ENCODE measurements at regions not wholly inside any gene's neighbourhood (a gene's known extent, or its start where the extent isn't known, plus 50 kb on each side); places are given as distances from the start of the nearest gene placed in this dataset.

DNA sequence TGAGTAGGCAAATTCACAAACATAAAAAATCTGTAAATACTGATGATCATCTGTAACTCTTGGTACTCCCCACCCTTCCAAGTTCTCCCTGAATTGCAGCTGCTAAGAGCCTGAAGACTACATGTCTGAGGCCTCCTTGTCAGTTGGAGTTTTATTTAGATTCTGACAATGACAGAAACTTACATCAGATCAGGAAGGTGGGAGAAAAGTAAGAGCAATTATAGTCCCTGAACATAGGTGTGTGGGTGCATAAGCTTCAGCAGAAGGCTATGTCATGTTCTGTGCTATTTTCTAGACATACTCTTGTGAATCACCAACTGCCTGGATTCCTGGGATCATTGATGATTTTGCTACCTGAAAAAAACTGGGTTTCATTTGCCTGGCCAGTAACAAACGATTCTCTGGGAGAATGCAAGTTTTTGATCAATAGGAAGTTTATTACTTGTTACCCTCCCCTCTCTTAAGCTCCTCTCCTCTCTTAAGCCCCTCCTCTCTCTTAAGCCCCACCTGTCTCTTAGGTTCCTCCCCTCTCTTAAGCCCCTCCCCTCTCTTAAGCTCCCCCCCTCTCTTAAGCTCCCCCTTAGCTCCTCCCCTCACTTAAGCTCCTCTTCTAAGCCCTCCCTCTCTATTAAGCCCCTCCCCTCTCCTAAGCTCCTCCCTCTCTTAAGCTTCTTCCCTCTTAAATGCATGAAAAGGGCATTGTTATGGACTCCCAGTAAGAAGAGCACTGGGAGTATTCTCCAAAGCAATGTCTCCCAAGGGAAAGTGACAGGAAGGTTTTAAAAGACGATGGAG, 1183.4 kb upstream of the AUTS2 start:
- ChIA-PET CTCF (no interaction called here), POLR2A (no interaction called here)
- WGBS (ENCODE audit: insufficient coverage) = 80% methylated on average over 1 of the region's 2 CpGs
- no peak overlapping the region for H3K4me3 ChIP-seq (ENCODE audit: control insufficient read depth in 1 of 7, extremely low read depth in 1 of 7, insufficient read depth in 4 of 7, low read depth in 2 of 7, low read length in 6 of 7)
- DNase-seq = no peak
- H3K27me3 ChIP-seq (replicated peaks in 2 of 5; ENCODE audit: control insufficient read depth in 4 of 5, insufficient read depth in 5 of 5, low read length in 4 of 5) = no peaks in the 10 kb centered on the region
- H3K27ac ChIP-seq (ENCODE audit: insufficient read depth in 1 of 2, low read depth in 1 of 2, low read length in 2 of 2, poor library complexity in 1 of 2, severe bottlenecking in 2 of 2) = no peak overlapping the region
- H3K36me3 ChIP-seq (ENCODE audit: control insufficient read depth in 4 of 4, insufficient read depth in 4 of 4, low read length in 3 of 4) = no peaks in the 10 kb centered on the region
- H3K4me1 ChIP-seq (ENCODE audit: control extremely low read depth in 1 of 4, control insufficient read depth in 4 of 4, insufficient read depth in 4 of 4, low read length in 3 of 4) = no peaks in the 10 kb centered on the region
- peaks cover 0 to 5% (median 2%) of the 10 kb centered on the region in 5 experiments for H3K9me3 ChIP-seq (ENCODE audit: control extremely low read depth in 1 of 5, control insufficient read depth in 4 of 5, insufficient read depth in 2 of 5, low read depth in 1 of 5, low read length in 4 of 5)

DNA sequence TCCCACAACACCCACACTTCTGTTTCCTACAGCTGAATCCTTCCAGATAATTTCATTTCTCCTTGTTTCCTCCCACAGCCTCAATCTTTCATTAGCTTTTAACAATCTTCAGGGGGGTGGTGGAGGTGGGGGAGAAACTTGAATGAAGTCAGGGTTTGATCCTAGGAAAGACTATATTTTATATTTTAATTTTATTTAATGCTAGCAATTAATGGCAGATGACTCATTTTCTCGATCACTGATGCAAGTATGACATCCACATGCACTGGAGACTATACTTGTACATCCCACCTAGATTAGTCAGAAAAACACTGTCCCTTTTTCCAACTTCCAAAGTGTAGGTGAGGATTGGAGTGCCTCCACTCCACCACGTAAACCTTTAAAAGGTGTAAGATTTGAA, 1181.3 kb upstream of the AUTS2 start:
- no peaks in the 10 kb centered on the region for H3K36me3 ChIP-seq (ENCODE audit: control insufficient read depth in 4 of 4, insufficient read depth in 4 of 4, low read length in 3 of 4)
- H3K27me3 ChIP-seq (replicated peaks in 2 of 5; ENCODE audit: control insufficient read depth in 4 of 5, insufficient read depth in 5 of 5, low read length in 4 of 5) = no peaks in the 10 kb centered on the region
- H3K4me1 ChIP-seq (ENCODE audit: control extremely low read depth in 1 of 4, control insufficient read depth in 4 of 4, insufficient read depth in 4 of 4, low read length in 3 of 4) = no peaks in the 10 kb centered on the region
- ChIA-PET POLR2A (no interaction called here), CTCF (interaction anchor here (1.0 kb wide), 1 partner anchor 1513 kb away, joined by 4 read pairs; no protein-coding TSS in a partner anchor)
- peaks cover 0 to 5% (median 2%) of the 10 kb centered on the region in 5 experiments for H3K9me3 ChIP-seq (ENCODE audit: control extremely low read depth in 1 of 5, control insufficient read depth in 4 of 5, insufficient read depth in 2 of 5, low read depth in 1 of 5, low read length in 4 of 5)
- no peak overlapping the region for H3K27ac ChIP-seq (ENCODE audit: insufficient read depth in 1 of 2, low read depth in 1 of 2, low read length in 2 of 2, poor library complexity in 1 of 2, severe bottlenecking in 2 of 2)
- H3K4me3 ChIP-seq (ENCODE audit: control insufficient read depth in 1 of 7, extremely low read depth in 1 of 7, insufficient read depth in 4 of 7, low read depth in 2 of 7, low read length in 6 of 7) = no peak overlapping the region
- DNase-seq = no peak
- WGBS (ENCODE audit: insufficient coverage) = 100% methylated on average over 1 of the region's 2 CpGs

DNA sequence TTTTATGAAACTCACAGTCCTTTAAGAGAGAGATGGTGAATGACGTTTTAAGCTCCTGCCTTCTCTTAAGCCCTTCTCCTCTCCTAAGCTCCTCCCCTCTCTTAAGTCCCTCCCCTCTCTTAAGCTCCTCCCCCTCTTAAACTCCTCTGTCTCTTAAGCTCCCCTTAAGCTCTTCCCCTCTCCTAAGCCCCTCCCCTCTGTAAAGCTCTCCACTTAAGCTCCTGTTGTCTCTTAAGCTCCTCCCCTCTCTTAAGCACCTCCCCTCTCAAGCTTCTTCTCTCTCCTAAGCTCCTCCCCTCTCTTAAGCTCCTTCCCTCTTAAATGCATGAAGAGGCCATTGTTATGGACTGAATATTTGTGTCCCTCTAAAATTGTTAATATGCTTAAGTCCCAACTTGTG, 1180.6 kb upstream of the AUTS2 start:
- H3K36me3 ChIP-seq (ENCODE audit: control insufficient read depth in 4 of 4, insufficient read depth in 4 of 4, low read length in 3 of 4) = no peaks in the 10 kb centered on the region
- H3K4me1 ChIP-seq (ENCODE audit: control extremely low read depth in 1 of 4, control insufficient read depth in 4 of 4, insufficient read depth in 4 of 4, low read length in 3 of 4) = no peaks in the 10 kb centered on the region
- 64% methylated on average over 1 of the region's 1 CpG for WGBS (ENCODE audit: insufficient coverage)
- no peak overlapping the region for H3K27ac ChIP-seq (ENCODE audit: insufficient read depth in 1 of 2, low read depth in 1 of 2, low read length in 2 of 2, poor library complexity in 1 of 2, severe bottlenecking in 2 of 2)
- ChIA-PET CTCF (no interaction called here), POLR2A (no interaction called here)
- H3K9me3 ChIP-seq (ENCODE audit: control extremely low read depth in 1 of 5, control insufficient read depth in 4 of 5, insufficient read depth in 2 of 5, low read depth in 1 of 5, low read length in 4 of 5) = peaks cover 0 to 5% (median 2%) of the 10 kb centered on the region in 5 experiments
- no peaks in the 10 kb centered on the region for H3K27me3 ChIP-seq (replicated peaks in 2 of 5; ENCODE audit: control insufficient read depth in 4 of 5, insufficient read depth in 5 of 5, low read length in 4 of 5)
- H3K4me3 ChIP-seq (ENCODE audit: control insufficient read depth in 1 of 7, extremely low read depth in 1 of 7, insufficient read depth in 4 of 7, low read depth in 2 of 7, low read length in 6 of 7) = no peak overlapping the region
- DNase-seq = no peak

DNA sequence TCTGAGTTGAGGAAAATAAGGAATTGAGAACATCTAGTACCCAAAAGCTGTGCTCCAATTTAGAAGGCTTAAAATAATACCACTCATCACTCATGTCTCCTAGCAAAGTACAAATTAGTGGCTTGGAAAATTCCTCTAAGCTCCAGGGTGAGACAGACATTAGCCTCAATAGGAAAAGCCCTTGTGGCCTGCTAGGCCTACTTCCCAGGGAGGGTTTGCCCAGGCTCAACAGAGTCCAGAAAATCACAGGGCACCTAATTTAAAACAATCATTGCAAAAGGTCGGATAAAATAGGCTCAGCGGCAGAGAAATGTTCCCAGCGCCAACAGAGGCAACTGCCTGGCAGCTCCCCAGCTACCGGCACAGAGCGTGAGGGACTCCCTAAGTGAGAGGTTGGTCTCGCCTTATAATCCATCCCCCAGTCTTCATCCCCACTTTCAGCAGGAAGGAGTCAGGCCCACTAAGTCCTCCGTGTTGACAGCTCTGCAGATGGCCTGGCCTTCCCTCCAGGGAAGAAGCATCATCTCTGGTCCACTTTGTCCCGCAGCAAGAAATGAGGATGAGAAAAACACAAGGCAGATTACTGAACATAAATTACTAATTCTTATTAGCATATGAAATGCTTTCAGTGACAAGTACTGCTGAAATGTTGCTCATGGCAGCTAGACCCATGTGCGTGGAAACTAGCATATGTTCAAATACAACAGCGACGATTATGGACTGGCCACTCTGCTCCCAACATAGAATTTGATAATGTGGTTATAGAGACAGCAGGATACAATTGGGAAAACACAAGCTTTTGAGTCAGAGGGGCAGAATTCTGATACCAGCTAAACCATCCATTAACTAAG, 1177.7 kb upstream of the AUTS2 start:
- ChIA-PET CTCF (no interaction called here), POLR2A (no interaction called here)
- H3K4me3 ChIP-seq (ENCODE audit: control insufficient read depth in 1 of 7, extremely low read depth in 1 of 7, insufficient read depth in 4 of 7, low read depth in 2 of 7, low read length in 6 of 7) = no peak overlapping the region
- H3K4me1 ChIP-seq (ENCODE audit: control extremely low read depth in 1 of 4, control insufficient read depth in 4 of 4, insufficient read depth in 4 of 4, low read length in 3 of 4) = no peaks in the 10 kb centered on the region
- H3K27ac ChIP-seq (ENCODE audit: insufficient read depth in 1 of 2, low read depth in 1 of 2, low read length in 2 of 2, poor library complexity in 1 of 2, severe bottlenecking in 2 of 2) = no peak overlapping the region
- no peaks in the 10 kb centered on the region for H3K9me3 ChIP-seq (ENCODE audit: control extremely low read depth in 1 of 5, control insufficient read depth in 4 of 5, insufficient read depth in 2 of 5, low read depth in 1 of 5, low read length in 4 of 5)
- H3K27me3 ChIP-seq (replicated peaks in 2 of 5; ENCODE audit: control insufficient read depth in 4 of 5, insufficient read depth in 5 of 5, low read length in 4 of 5) = no peaks in the 10 kb centered on the region
- no peak for DNase-seq
- H3K36me3 ChIP-seq (ENCODE audit: control insufficient read depth in 4 of 4, insufficient read depth in 4 of 4, low read length in 3 of 4) = no peaks in the 10 kb centered on the region
- 98% methylated on average over 8 of the region's 11 CpGs for WGBS (ENCODE audit: insufficient coverage)

DNA sequence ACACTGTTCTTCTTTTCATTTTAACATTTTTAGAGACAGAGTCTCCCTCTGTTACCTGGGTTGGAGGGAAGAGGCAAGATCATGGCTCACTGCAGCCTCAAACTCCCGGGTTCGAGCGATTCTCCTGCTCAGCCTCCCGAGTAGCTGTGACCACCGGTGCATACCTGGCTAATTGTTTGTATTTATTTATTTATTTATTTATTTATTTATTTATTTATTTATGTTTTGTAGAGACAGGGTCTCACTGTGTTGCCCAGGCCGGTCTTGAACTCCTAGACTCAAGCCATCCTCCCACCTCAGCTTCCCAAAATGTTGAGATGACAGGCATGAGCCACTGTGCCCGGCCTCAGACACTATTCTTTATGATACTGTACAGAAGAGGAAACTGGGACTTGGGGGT, 1176.6 kb upstream of the AUTS2 start:
- H3K9me3 ChIP-seq (ENCODE audit: control extremely low read depth in 1 of 5, control insufficient read depth in 4 of 5, insufficient read depth in 2 of 5, low read depth in 1 of 5, low read length in 4 of 5) = no peaks in the 10 kb centered on the region
- CTCF ChIA-PET = no interaction called here
- H3K4me1 ChIP-seq (ENCODE audit: control extremely low read depth in 1 of 4, control insufficient read depth in 4 of 4, insufficient read depth in 4 of 4, low read length in 3 of 4) = no peaks in the 10 kb centered on the region
- no peak for DNase-seq
- no peak overlapping the region for H3K27ac ChIP-seq (ENCODE audit: insufficient read depth in 1 of 2, low read depth in 1 of 2, low read length in 2 of 2, poor library complexity in 1 of 2, severe bottlenecking in 2 of 2)
- WGBS (ENCODE audit: insufficient coverage) = no CpG with 5 or more reads among the region's 7 CpGs
- H3K4me3 ChIP-seq (ENCODE audit: control insufficient read depth in 1 of 7, extremely low read depth in 1 of 7, insufficient read depth in 4 of 7, low read depth in 2 of 7, low read length in 6 of 7) = no peak overlapping the region
- no peaks in the 10 kb centered on the region for H3K27me3 ChIP-seq (replicated peaks in 2 of 5; ENCODE audit: control insufficient read depth in 4 of 5, insufficient read depth in 5 of 5, low read length in 4 of 5)
- H3K36me3 ChIP-seq (ENCODE audit: control insufficient read depth in 4 of 4, insufficient read depth in 4 of 4, low read length in 3 of 4) = no peaks in the 10 kb centered on the region
- POLR2A ChIA-PET = interaction anchor here (0.6 kb wide), 1 partner anchor 18 kb away, joined by 3 read pairs; no protein-coding TSS in a partner anchor

DNA sequence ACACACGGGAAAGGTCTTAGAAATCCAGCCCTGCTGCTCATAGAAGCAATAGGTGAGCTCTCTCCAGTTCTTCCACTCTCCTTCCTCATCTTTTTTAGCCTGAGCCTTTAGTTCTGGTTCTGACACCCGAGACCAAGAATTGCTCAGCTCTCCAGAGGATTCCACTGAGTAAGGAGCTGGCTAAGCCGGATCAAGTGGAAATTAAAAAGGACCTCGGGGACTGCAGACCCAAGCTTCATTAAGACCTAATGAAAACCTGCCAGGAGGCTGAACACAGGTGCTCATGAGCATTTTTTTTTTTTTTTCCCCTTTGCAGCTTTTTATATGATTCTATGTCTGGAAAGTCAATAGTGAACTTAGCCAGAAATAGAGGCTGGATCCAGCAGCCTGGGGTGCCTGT, 1176.0 kb upstream of the AUTS2 start:
- H3K27me3 ChIP-seq (replicated peaks in 2 of 5; ENCODE audit: control insufficient read depth in 4 of 5, insufficient read depth in 5 of 5, low read length in 4 of 5) = no peaks in the 10 kb centered on the region
- H3K4me3 ChIP-seq (ENCODE audit: control insufficient read depth in 1 of 7, extremely low read depth in 1 of 7, insufficient read depth in 4 of 7, low read depth in 2 of 7, low read length in 6 of 7) = no peak overlapping the region
- no peaks in the 10 kb centered on the region for H3K36me3 ChIP-seq (ENCODE audit: control insufficient read depth in 4 of 4, insufficient read depth in 4 of 4, low read length in 3 of 4)
- ChIA-PET CTCF (interaction anchor here (1.6 kb wide), 1 partner anchor 10 kb away, joined by 3 read pairs; no protein-coding TSS in a partner anchor), POLR2A (interaction anchor here (0.6 kb wide), 1 partner anchor 17 kb away, joined by 3 read pairs; no protein-coding TSS in a partner anchor)
- 90% methylated on average over 2 of the region's 4 CpGs for WGBS (ENCODE audit: insufficient coverage)
- no peaks in the 10 kb centered on the region for H3K4me1 ChIP-seq (ENCODE audit: control extremely low read depth in 1 of 4, control insufficient read depth in 4 of 4, insufficient read depth in 4 of 4, low read length in 3 of 4)
- H3K27ac ChIP-seq (ENCODE audit: insufficient read depth in 1 of 2, low read depth in 1 of 2, low read length in 2 of 2, poor library complexity in 1 of 2, severe bottlenecking in 2 of 2) = no peak overlapping the region
- no peaks in the 10 kb centered on the region for H3K9me3 ChIP-seq (ENCODE audit: control extremely low read depth in 1 of 5, control insufficient read depth in 4 of 5, insufficient read depth in 2 of 5, low read depth in 1 of 5, low read length in 4 of 5)
- no peak for DNase-seq

DNA sequence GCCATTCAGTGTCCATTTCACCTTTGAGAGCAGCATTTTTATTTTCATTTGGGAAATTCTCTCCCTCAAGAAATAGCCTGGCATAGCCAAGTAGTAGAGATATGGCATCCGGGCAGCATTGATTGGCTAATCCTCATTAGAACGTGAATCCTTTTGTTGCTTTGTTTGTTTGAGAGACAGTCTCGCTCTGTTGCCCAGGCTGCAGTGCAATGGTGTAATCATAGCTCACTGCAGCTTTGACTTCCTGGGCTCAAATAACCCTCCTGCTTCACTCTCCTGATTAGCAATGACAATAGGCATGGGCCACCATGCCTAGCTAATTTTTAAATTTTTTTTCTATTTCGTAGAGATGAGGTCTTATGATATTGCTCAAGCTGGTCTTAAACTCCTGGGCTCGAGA, 1174.9 kb upstream of the AUTS2 start:
- Histone ChIP-seq H3K27ac (ENCODE audit: insufficient read depth in 1 of 2, low read depth in 1 of 2, low read length in 2 of 2, poor library complexity in 1 of 2, severe bottlenecking in 2 of 2) (no peak overlapping the region), H3K36me3 (ENCODE audit: control insufficient read depth in 4 of 4, insufficient read depth in 4 of 4, low read length in 3 of 4) (no peaks in the 10 kb centered on the region), H3K27me3 (replicated peaks in 2 of 5; ENCODE audit: control insufficient read depth in 4 of 5, insufficient read depth in 5 of 5, low read length in 4 of 5) (no peaks in the 10 kb centered on the region), H3K4me1 (ENCODE audit: control extremely low read depth in 1 of 4, control insufficient read depth in 4 of 4, insufficient read depth in 4 of 4, low read length in 3 of 4) (no peaks in the 10 kb centered on the region), H3K4me3 (ENCODE audit: control insufficient read depth in 1 of 7, extremely low read depth in 1 of 7, insufficient read depth in 4 of 7, low read depth in 2 of 7, low read length in 6 of 7) (no peak overlapping the region), H3K9me3 (ENCODE audit: control extremely low read depth in 1 of 5, control insufficient read depth in 4 of 5, insufficient read depth in 2 of 5, low read depth in 1 of 5, low read length in 4 of 5) (no peaks in the 10 kb centered on the region)
- 92% methylated on average over 4 of the region's 5 CpGs for whole genome bisulfite sequencing (ENCODE audit: insufficient coverage)
- DNase-seq = no peak
- CTCF ChIA-PET = interaction anchor here (1.6 kb wide), 1 partner anchor 11 kb away, joined by 3 read pairs; no protein-coding TSS in a partner anchor
- POLR2A ChIA-PET = no interaction called here
